ENCODE measurements at regions not wholly inside any gene's neighbourhood (a gene's known extent, or its start where the extent isn't known, plus 50 kb on each side); places are given as distances from the start of the nearest gene placed in this dataset.

DNA sequence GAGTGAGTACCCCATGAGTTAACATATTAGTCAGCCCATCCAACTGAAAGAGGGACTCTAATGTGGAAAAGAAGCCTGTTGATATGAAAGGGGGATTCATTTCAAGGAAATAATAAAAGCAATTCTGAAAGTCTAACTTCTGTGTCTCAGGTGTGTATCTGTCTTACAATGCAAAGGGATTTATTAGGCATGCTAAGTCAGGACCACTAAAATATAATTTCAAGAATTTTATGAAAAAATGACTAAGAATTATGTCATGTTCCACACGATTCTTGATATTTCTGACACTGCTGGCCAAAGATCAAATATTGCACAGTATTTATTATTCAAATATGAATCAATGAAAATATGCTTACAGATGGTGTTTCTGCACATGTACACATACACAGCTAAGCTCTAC, 130.8 kb downstream of the KLF12 start:
- no peak for TF ChIP-seq YY1 (IDR thresholded peaks at IDR 0.05; ENCODE audit: insufficient read depth, insufficient read length)
- TF ChIP-seq ZNF274 (IDR thresholded peaks at IDR 0.05; ENCODE audit: low read depth, low read length): no peak
- TF ChIP-seq SUZ12 (IDR thresholded peaks at IDR 0.05; ENCODE audit: extremely low read depth, insufficient read depth, insufficient read length): no peak
